Heart left ventricle (tissue), 13 donors: ENCODE measurements at regions not wholly inside any gene's neighbourhood (a gene's known extent, or its start where the extent isn't known, plus 50 kb on each side); places are given as distances from the start of the nearest gene placed in this dataset.

ENCODE experiments used
- POLR2A ChIP-seq, 2 donors: fragments of 450-650 bp; IDR thresholded peaks; one replicate each; pipeline ENCODE4 v1.6.1; 2017; ENCODE audit warnings: antibody characterized with exemption in 2 of 2, mild to moderate bottlenecking in 2 of 2, moderate library complexity in 2 of 2
- TF ChIP-seq, protein P1 (sequence below), 12 donors: fragments of 200-600 bp; sonication (generic) in 4 of 12; IDR thresholded peaks; one replicate each; pipeline versions ENCODE4 v1.5.0 to v1.8.0; 2018 to 2022; ENCODE audit warnings: antibody characterized with exemption in 12 of 12, mild to moderate bottlenecking in 5 of 12
- donor health status: ischemic (EF 13 %, LVEDD 7.1; RV severe dilation, severe dysfunction).
- donor health status: DM: no; HTN: yes; CAD: no.
- donor health status: DM: no; HTN: no; CAD: no.
- donor health status: ischemic (EF 25% LVEDD 6.9; RV normal size, moderate dysfunction).
- donor health status: ischemic (EF 25% LVEDD 5.7; RV mildly dilated, moderate dysfunction).
- donor health status: ischemic (EF 35%, LVEDD 5.7; RV mildly dilated, moderate dysfunction).
- donor health status: nonischemic (EF 11% LVEDD 7.7; RV severe dilation, severe dysfunction).
- donor health status: DM: yes; HTN: yes; CAD: no.
- donor health status: PGD.
- donor health status: ischemic (EF 29% LVEDD 5.4; RV normal size, mild dysfunction).
- donor health status: nonischemic (EF 23%, LVEDD 6.1; RV moderate dilation, normal function).

- TF ChIP-seq, protein P1, sequence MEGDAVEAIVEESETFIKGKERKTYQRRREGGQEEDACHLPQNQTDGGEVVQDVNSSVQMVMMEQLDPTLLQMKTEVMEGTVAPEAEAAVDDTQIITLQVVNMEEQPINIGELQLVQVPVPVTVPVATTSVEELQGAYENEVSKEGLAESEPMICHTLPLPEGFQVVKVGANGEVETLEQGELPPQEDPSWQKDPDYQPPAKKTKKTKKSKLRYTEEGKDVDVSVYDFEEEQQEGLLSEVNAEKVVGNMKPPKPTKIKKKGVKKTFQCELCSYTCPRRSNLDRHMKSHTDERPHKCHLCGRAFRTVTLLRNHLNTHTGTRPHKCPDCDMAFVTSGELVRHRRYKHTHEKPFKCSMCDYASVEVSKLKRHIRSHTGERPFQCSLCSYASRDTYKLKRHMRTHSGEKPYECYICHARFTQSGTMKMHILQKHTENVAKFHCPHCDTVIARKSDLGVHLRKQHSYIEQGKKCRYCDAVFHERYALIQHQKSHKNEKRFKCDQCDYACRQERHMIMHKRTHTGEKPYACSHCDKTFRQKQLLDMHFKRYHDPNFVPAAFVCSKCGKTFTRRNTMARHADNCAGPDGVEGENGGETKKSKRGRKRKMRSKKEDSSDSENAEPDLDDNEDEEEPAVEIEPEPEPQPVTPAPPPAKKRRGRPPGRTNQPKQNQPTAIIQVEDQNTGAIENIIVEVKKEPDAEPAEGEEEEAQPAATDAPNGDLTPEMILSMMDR (IDR thresholded peaks at IDR 0.05), result no peak
- TF ChIP-seq POLR2A (IDR thresholded peaks at IDR 0.05), result no peak
These were observed 660.8 kb upstream of the AADAT start for GRCh38 chr4:170750519-170750918.
